ENCODE measurements at regions not wholly inside any gene's neighbourhood (a gene's known extent, or its start where the extent isn't known, plus 50 kb on each side); places are given as distances from the start of the nearest gene placed in this dataset.

DNA sequence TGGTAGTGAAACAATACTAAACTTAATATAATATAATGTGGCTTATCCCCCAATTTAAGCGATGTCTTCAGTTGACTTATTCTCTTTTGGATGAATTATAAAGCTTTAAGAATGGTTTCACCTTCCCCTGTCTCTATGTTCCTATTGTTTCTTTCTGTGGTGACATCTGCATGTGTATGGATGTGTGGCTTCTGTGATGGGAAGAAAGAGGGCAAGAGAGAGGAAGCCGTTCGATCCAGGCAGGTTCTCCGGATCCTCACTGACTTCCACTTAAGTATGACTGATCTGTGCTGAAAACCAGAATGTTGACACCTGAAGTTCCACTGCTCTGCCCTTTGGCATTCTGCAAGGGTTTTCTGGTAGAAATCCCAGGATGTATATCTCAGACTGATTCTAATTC, 1150.8 kb downstream of the STPG2 start:
- Mint-ChIP-seq H3K27ac (ENCODE audit: unreplicated experiment) (no peak overlapping the region), H3K36me3 (ENCODE audit: low read depth) (no peaks in the 10 kb centered on the region), H3K9me3 (peaks cover 2% of the 10 kb centered on the region), H3K4me3 (no peak overlapping the region), H3K4me1 (peaks cover 8% of the 10 kb centered on the region), H3K27me3 (ENCODE audit: low read depth) (no peaks in the 10 kb centered on the region)
- TF ChIP-seq, protein P1, sequence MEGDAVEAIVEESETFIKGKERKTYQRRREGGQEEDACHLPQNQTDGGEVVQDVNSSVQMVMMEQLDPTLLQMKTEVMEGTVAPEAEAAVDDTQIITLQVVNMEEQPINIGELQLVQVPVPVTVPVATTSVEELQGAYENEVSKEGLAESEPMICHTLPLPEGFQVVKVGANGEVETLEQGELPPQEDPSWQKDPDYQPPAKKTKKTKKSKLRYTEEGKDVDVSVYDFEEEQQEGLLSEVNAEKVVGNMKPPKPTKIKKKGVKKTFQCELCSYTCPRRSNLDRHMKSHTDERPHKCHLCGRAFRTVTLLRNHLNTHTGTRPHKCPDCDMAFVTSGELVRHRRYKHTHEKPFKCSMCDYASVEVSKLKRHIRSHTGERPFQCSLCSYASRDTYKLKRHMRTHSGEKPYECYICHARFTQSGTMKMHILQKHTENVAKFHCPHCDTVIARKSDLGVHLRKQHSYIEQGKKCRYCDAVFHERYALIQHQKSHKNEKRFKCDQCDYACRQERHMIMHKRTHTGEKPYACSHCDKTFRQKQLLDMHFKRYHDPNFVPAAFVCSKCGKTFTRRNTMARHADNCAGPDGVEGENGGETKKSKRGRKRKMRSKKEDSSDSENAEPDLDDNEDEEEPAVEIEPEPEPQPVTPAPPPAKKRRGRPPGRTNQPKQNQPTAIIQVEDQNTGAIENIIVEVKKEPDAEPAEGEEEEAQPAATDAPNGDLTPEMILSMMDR (conservative IDR thresholded peaks at IDR 0.05): no peak
- DNase-seq (ENCODE audit: low read depth, low spot score): no peak

DNA sequence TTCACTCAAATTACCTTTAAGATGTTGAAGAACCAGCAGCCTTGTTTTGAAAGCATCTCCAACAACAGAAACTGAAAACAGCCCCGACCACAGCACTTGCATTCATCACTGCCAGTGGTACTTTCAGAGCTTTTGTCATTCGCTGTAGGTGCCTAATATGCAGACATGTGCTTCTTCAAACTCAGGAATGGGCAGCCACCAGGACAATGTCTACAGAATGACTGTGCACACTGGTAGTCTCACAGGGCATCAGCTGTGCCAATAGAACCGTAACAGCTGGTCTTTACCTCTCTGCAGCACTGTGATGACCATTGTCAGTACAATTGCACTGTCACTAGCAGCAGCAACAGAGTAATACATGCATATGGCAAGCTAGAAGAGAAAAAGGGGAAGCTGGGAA, 1149.7 kb downstream of the STPG2 start:
- H3K4me1 Mint-ChIP-seq: peaks cover 8% of the 10 kb centered on the region
- H3K4me3 Mint-ChIP-seq: no peak overlapping the region
- no peaks in the 10 kb centered on the region for H3K27me3 Mint-ChIP-seq (ENCODE audit: low read depth)
- no peak overlapping the region for H3K27ac Mint-ChIP-seq (ENCODE audit: unreplicated experiment)
- no peak for DNase-seq (ENCODE audit: low read depth, low spot score)
- no peaks in the 10 kb centered on the region for H3K36me3 Mint-ChIP-seq (ENCODE audit: low read depth)
- H3K9me3 Mint-ChIP-seq: peaks cover 2% of the 10 kb centered on the region
- TF ChIP-seq, protein P1 (conservative IDR thresholded peaks at IDR 0.05): no peak

DNA sequence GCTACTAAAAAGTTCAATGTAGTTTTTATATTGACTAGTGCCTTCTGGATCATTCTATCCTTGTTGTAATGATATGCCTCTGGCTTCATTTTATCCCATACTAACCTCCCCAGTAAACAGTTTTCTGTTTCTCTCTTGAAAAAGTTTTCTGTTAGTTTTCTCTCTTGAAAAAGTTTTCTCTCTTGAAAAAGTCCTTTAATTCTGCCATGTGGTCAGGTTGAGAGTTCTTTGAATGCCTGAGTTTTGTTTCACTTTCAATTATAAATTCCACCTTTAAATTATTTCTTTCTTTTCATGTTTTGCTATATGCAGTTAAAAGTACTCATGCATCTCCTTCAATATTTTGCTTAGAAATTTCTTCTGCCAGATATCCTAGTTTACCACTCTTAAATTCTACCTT, 1139.6 kb downstream of the STPG2 start:
- TF ChIP-seq, protein P1 (conservative IDR thresholded peaks at IDR 0.05): no peak
- Mint-ChIP-seq H3K27ac (ENCODE audit: unreplicated experiment) (no peak overlapping the region), H3K36me3 (ENCODE audit: low read depth) (no peaks in the 10 kb centered on the region), H3K4me3 (no peak overlapping the region), H3K9me3 (no peaks in the 10 kb centered on the region), H3K4me1 (no peaks in the 10 kb centered on the region), H3K27me3 (ENCODE audit: low read depth) (no peaks in the 10 kb centered on the region)
- DNase-seq (ENCODE audit: low read depth, low spot score): no peak

DNA sequence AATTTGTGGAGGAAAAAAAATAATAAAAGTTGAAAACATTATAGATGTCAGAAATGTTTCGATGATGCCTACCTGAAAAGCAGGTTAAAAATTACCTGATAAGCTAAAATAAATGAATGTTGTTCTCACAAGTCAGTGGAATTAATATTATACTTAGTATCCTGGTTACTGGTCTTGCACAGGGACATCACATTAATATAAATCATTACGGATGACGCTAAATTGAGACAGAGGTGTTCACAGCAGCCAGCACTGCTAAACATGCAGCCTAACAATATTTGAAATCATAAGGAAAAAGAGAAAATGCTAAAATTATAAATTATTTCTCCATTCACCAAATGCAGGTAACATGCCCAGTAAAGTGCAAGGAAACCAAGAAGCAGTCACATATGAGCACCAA, 1130.0 kb downstream of the STPG2 start:
- TF ChIP-seq, protein P1 (conservative IDR thresholded peaks at IDR 0.05): no peak
- Mint-ChIP-seq H3K27ac (ENCODE audit: unreplicated experiment) (no peak overlapping the region), H3K4me3 (no peak overlapping the region), H3K36me3 (ENCODE audit: low read depth) (no peaks in the 10 kb centered on the region), H3K27me3 (ENCODE audit: low read depth) (no peaks in the 10 kb centered on the region), H3K9me3 (no peaks in the 10 kb centered on the region), H3K4me1 (no peaks in the 10 kb centered on the region)
- no peak for DNase-seq (ENCODE audit: low read depth, low spot score)

DNA sequence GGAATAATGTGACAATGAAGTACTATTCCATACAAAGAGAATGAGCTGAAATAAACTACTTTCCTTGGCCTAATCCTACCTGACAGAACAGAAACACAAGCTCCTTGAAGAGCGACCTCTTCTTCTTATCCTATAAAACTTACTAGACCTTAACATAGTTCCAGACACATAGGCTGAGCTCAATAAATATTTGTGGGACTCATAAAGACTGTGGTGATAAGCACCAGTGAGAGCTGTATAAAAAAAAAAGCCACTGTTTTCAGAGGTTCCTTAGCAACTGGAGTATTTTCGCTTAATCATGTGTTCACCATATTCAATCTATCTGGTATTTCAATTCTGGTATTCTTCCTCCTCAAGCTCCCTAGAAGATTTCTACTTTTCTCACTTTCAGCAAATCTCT, 1129.6 kb downstream of the STPG2 start:
- no peaks in the 10 kb centered on the region for H3K27me3 Mint-ChIP-seq (ENCODE audit: low read depth)
- no peaks in the 10 kb centered on the region for H3K9me3 Mint-ChIP-seq
- no peak overlapping the region for H3K27ac Mint-ChIP-seq (ENCODE audit: unreplicated experiment)
- H3K4me3 Mint-ChIP-seq: no peak overlapping the region
- H3K4me1 Mint-ChIP-seq: no peaks in the 10 kb centered on the region
- DNase-seq (ENCODE audit: low read depth, low spot score): no peak
- H3K36me3 Mint-ChIP-seq (ENCODE audit: low read depth): no peaks in the 10 kb centered on the region
- TF ChIP-seq, protein P1 (conservative IDR thresholded peaks at IDR 0.05): no peak

DNA sequence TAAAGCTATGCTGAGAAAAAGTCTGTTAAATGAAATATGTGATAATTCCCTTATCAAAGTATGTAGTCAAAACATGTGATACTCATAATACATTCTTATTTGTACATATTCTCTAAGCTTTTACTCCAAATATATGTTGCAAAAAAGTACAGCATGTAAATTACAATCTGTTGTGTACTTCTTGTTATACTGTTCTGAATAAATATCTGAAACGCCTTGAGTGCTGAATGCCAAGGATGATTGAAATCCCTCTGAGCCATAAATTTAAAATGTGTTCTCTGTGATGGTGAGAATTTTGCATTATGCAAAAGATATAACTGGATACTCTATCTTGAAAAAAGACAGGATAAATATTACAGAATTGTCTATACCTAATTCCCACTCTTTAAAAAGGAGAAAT, 1128.0 kb downstream of the STPG2 start:
- Mint-ChIP-seq H3K27me3 (ENCODE audit: low read depth) (no peaks in the 10 kb centered on the region), H3K4me3 (no peak overlapping the region)
- no peak for DNase-seq (ENCODE audit: low read depth, low spot score)

More for the DNA sequence above, 1128.0 kb downstream of the STPG2 start:
- no peaks in the 10 kb centered on the region for H3K36me3 Mint-ChIP-seq (ENCODE audit: low read depth)
- H3K4me1 Mint-ChIP-seq: no peaks in the 10 kb centered on the region
- no peak overlapping the region for H3K27ac Mint-ChIP-seq (ENCODE audit: unreplicated experiment)
- TF ChIP-seq, protein P1 (conservative IDR thresholded peaks at IDR 0.05): no peak
- H3K9me3 Mint-ChIP-seq: no peaks in the 10 kb centered on the region

Data from neural crest cell (in vitro differentiated cells).